NB4 (cell line): ENCODE measurements at regions not wholly inside any gene's neighbourhood (a gene's known extent, or its start where the extent isn't known, plus 50 kb on each side); places are given as distances from the start of the nearest gene placed in this dataset.

Experiments
- DNase-seq: peaks from one replicate; pipeline ENCODE4 v3.0.0; 2010; ENCODE audit warnings: low read depth
- H3K4me3 ChIP-seq: one replicate; pipeline ENCODE4 v1.5.1; 2011; ENCODE audit warnings: mild to moderate bottlenecking, low read depth, low read length, moderate library complexity
- MYC ChIP-seq: IDR thresholded peaks from 2 replicates; pipeline ENCODE4 v1.6.1; 2011; ENCODE audit warnings: low read depth, low read length
- POLR2A ChIP-seq: IDR thresholded peaks from 2 replicates; pipeline ENCODE4 v1.6.1; 2011; ENCODE audit warnings: mild to moderate bottlenecking; ENCODE audit not compliant: insufficient read length; ENCODE audit errors: extremely low read depth
- TF ChIP-seq, protein P1 (sequence below): IDR thresholded peaks from 2 replicates; pipeline ENCODE4 v1.6.1; 2011; ENCODE audit warnings: low read depth, low read length
- TF ChIP-seq, protein P2 (sequence below): IDR thresholded peaks from one replicate; pipeline ENCODE4 v1.5.1; 2012; ENCODE audit warnings: low read depth, low read length

DNA sequence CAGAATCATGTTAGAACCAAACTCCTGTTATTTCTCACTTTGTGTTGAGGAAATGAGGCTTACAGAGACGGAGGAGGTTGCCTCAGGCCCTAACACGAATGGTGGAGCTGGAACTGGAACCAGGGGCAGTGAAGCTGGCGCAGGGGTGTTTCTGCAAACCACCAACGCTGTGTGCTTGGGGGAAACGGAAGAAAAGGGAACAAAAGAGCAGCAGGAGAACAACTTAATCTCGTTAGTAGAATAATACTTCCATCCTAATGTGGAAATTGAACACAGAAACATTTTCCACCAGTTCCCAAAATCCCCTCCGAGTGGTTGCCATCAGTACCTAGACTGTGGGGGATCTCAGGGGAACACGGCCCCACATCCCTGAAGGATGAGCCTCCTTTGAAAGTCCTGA, 103.4 kb upstream of the FRMD1 start:
- TF ChIP-seq, protein P1, sequence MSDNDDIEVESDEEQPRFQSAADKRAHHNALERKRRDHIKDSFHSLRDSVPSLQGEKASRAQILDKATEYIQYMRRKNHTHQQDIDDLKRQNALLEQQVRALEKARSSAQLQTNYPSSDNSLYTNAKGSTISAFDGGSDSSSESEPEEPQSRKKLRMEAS = no peak
- TF ChIP-seq POLR2A (no peak), MYC (no peak)
- TF ChIP-seq, protein P2, sequence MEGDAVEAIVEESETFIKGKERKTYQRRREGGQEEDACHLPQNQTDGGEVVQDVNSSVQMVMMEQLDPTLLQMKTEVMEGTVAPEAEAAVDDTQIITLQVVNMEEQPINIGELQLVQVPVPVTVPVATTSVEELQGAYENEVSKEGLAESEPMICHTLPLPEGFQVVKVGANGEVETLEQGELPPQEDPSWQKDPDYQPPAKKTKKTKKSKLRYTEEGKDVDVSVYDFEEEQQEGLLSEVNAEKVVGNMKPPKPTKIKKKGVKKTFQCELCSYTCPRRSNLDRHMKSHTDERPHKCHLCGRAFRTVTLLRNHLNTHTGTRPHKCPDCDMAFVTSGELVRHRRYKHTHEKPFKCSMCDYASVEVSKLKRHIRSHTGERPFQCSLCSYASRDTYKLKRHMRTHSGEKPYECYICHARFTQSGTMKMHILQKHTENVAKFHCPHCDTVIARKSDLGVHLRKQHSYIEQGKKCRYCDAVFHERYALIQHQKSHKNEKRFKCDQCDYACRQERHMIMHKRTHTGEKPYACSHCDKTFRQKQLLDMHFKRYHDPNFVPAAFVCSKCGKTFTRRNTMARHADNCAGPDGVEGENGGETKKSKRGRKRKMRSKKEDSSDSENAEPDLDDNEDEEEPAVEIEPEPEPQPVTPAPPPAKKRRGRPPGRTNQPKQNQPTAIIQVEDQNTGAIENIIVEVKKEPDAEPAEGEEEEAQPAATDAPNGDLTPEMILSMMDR = no peak
- DNase-seq = no peak
- H3K4me3 ChIP-seq = no peak overlapping the region

DNA sequence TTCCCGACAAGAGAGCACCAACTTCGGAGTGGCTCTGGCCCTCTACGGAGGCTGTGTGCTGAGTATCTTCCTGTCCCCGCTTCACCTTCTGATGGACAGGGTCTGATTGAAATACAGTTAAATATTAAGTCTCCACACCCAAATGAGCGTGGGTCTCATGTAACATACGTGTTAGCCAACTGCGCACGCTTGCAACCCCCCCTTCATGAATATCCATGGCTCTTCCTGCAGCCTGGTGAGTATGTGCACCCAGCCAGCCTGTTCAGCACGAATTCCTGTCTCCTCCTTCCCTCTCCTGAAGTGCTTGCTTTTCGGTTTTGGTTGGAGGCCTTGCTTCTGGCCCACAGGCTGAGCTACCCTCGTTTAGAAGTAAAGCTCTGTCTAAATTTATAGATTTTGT, 102.9 kb upstream of the FRMD1 start:
- DNase-seq = no peak
- H3K4me3 ChIP-seq = no peak overlapping the region

DNA sequence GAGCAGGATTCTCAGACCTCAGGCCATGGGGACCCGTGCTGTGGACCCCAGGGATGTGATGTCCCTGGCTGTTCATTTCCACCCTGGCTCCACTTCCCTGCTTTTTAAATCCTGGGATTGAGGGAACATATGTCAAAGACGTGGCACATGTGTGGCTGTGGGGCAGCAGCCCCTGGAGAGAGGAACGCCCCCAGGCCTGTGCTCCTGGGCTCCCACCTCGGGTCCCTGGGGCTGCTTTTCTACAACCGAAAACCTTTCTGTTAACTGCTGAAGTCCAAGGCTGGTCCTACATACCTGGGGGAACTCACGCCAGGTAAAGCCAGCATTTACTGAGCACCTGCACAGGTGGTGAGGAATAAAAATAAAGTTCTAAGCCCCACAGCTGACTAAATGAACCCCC, 102.3 kb upstream of the FRMD1 start:
- TF ChIP-seq, protein P2 = no peak
- TF ChIP-seq MYC (no peak), POLR2A (no peak)
- TF ChIP-seq, protein P1 = no peak
- no peak overlapping the region for H3K4me3 ChIP-seq
- no peak for DNase-seq

More for the DNA sequence above, 102.9 kb upstream of the FRMD1 start:
- TF ChIP-seq, protein P1 = no peak
- TF ChIP-seq MYC = no peak
- TF ChIP-seq, protein P2 = no peak
- TF ChIP-seq POLR2A = no peak

DNA sequence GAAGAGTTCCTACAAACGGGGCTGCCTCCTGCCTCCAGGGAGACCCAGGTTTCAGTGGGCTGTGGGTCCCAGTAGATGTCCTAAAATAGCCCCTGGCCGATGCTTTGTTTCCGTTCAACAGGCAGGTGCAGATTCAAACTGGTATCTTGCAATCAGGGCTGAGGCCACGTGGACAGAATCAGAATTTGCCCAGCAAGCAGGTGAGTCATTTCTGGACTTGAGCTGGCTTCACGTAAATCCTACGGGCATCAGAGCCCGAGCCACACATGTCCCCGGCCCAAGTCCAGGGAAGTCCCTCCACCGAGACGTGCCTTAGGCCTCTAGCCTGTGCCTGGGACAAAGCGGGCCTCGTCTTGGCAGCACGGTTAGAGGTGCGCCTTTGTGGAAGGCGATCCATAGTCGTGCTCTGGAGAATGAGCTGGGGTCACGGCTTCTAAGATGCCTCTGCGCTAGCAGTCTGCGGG, 101.6 kb upstream of the FRMD1 start:
- no peak overlapping the region for H3K4me3 ChIP-seq

DNA sequence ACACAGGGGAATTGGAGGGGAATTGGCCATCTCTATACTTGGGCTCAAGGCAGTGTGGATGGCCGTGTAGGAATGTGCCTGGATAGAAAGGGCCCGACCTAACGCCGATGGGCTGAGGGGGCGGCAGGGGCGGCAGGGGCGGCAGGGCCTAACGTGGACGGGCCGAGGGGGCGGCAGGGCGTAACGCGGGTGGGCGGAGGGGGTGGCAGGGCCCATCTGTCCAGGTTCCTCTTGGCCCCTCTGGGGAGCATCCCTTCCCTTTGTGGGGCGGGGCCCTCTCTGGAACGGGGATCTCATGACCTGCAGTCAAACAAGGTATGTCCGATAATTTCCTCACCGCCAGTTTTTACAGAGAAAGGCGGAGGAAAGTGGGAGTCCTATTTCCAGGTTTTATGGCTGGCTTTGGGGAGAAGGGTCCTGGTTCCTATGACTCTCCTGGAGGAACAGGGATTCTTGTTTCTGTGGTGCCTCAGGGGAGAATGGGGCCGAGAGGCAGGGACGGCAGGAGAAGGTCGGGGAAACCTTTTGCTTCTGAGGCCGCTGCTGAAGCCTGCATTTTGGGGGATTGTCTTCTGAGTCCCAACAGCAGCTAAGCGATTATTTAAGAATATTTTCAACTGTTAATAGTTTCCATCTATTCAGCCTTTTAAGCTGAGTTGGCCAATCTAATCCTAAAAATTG, 100.8 kb upstream of the FRMD1 start:
- no peak overlapping the region for H3K4me3 ChIP-seq
- TF ChIP-seq, protein P2 = no peak
- TF ChIP-seq POLR2A (no peak), MYC (no peak)
- TF ChIP-seq, protein P1 = no peak
- DNase-seq = no peak

More for the DNA sequence above, 101.6 kb upstream of the FRMD1 start:
- no peak for DNase-seq
- TF ChIP-seq, protein P2 = no peak
- no peak for TF ChIP-seq MYC
- TF ChIP-seq POLR2A = no peak
- TF ChIP-seq, protein P1 = no peak
